Right ventricle myocardium superior (tissue), 1 donor: ENCODE measurements at regions not wholly inside any gene's neighbourhood (a gene's known extent, or its start where the extent isn't known, plus 50 kb on each side); places are given as distances from the start of the nearest gene placed in this dataset.
"Not testable (repeated sequence)": the region's sequence is repeated elsewhere in the genome, so short reads cannot be mapped to it uniquely, and the experiment has no call there.

Source experiments
- ATAC-seq: fragments of 200-7000 bp; cut with Tn5 transposase; one replicate; pipeline ENCODE4 v1.9.1; 2020; ENCODE audit warnings: mild to moderate bottlenecking; ENCODE audit not compliant: poor library complexity
- DNase-seq: peaks from one replicate; pipeline ENCODE4 v3.0.0-alpha.2; 2020
- intact Hi-C: fragments of 100-400 bp; cut with DNase I; formaldehyde crosslinking; loops from one replicate; pipeline ENCODE4 v1.11.2; 2022
- donor health status: DM: no; HTN: yes; CAD: no; lungs with severe emphysema.

DNA sequence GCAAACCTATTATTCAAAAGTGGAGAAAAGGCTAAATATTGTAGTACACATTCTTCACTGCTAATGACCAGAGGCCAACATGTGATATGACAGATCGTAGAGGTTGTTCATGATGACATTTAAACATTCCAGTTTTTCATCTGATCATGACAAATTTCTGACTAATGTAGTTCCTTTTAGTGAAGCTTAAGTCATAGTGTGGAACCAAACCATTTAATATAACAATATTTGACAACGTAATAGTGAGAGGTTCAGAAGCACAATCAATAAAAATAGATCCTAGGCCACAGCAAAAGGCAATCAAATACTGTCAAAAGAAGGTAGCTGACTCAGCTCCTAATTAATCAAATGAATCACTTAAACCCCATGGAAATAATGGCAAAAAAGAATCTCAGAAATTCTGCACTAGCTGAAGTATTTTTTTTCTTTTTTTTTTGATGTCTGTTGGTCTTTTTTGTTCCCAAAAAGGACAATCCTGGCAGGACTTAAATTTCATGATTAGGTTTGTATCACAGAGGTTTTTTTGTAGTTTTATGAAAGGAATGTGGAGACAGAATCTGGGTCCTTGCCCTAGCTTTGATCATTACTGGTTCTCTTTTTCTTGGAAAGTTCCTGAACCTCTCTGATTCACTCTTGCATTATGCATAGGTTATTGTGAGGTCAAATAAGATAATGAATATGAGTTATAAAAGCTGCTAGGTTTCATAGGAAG lies 795.0 kb downstream of the DTWD2 start:
- intact Hi-C loops = no loop called here
- DNase-seq (no peak), ATAC-seq (no peak)

DNA sequence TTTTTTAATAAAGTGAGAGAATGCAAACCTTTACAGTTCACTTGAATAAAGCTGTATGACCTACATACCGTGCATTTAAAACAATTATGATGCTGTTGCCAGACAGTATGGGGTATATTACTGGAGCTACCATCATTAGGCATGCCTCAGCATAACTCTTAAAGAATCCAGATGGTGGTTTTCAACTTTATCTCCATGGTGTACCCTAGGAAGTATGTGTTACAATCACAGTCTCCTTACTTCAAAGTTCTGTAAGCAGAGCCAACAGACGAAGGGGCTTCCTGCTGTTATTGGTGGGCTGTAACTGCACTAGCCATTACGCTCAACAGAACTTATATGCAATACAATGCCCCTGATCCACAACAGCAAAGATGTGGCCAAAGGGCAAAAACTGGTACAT lies 803.3 kb downstream of the DTWD2 start:
- ATAC-seq = no peak
- intact Hi-C loops = no loop called here

DNA sequence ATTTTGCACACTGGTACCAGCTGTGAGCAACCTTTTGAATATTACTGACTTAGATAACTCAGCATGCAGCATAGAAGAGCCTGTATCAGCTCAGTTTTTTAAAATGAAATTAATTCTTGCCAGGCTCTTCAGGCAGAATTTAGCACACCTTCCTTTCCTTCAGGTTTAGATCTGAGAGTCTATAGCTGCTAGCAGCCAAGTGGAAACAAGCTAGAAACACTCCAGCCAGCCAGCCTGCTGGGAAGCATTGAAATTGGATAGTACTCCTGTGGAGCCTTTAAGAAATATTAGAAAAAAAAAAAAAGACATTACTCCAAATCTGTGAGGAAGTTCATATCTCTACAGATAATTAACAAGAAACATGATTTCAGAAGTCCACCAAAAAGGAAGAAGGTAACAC lies 812.2 kb downstream of the DTWD2 start:
- DNase-seq (peak; percentile 24), ATAC-seq (no peak)
- intact Hi-C loops = no loop called here

More for the DNA sequence above, 803.3 kb downstream of the DTWD2 start:
- no peak for DNase-seq

DNA sequence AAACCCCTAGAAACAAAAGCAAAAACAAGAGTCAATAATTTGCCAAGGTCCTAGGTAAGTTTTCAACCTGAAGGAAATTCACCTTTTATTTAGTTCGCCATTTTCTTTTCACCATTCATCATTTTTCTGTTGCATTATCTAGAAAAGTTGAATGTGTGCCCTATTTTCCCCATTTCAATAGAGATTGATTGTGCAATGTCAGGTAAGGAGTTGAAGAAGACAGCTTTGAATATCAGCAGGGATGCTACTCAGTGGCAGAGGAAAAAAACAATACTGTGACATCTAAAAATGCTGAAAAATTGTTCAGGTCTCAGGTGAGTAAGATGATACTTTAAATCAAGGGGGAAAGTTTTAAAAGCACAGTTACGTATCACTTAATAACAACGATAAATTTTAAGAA lies 813.7 kb downstream of the DTWD2 start:
- ATAC-seq (no peak), DNase-seq (no peak)
- intact Hi-C loops = no loop called here

DNA sequence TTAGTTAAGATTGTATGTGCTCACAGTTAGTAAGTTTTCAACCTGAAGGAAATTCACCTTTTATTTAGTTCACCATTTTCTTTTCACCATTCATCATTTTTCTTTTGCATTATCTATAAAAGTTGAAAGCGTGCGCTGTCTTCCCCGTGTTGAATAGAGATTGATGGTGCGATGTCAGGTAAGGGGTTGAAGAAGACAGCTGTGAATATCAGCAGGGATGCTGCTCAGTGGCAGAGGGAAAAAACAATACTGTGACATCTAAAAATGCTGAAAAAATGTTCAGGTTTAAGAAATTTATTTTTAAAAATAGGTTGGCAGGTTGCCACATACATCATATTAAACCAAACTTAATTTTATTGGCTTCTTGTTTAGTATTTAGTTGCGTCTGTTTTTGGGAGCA lies 815.0 kb downstream of the DTWD2 start:
- intact Hi-C loops = no loop called here
- DNase-seq (no peak), ATAC-seq (no peak)

DNA sequence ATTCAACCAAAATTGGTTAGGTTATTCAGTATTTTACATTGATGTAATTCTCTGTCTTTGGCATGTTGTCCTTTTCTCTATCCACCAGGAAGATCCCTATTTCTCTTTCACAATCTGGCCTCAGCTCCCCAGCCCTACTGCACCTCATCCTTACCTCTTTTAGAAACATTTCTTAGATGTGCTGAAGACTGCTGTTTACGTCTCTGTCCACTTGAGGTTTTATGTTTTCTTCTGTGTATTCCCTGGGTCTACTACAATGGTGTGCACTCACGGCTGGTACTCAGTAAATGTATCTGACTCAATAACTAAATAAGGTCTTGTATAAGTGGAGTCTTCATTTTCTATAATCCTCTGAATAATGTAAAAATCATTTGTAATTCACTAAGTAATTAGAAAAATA lies 822.7 kb downstream of the DTWD2 start:
- intact Hi-C loops = no loop called here
- no peak for DNase-seq
- ATAC-seq = no peak

DNA sequence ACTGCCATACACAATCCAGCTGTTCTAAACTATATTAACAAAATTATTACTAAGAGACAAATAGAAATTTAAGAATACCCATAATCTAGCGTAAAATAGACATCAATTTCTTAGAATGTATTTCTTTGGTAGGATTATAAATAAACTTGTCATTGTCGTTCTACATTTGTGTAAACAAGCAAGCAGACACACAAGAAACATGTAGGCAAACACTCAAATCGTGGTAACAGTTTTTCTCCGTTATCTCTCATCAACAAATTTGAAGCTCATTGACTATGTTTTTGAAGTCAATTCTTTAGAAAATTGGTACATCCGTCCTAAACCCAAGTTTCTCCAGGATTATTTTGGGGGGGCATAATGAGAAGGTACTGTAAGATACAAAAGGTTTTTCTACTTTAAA lies 832.2 kb downstream of the DTWD2 start:
- ATAC-seq (no peak), DNase-seq (no peak)
- intact Hi-C loops = no loop called here

DNA sequence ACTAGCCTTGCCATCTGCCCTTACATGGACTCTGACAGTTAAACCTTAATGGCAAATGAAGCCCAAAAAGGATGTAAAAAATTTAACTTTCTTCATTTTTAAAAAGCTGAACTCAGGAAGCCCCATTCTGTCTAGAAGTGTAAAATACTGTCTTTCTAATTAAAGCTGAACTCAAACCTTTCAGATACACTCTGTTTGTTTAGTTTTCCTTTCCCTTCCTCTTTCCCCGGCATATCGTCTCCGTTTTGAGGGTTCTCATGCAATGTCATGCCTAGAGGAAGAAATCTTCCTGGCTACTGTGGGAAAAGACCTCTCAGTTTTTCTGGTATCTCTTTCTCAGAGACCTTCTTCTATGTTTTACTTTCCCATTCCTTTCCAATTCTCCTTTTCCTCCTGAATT lies 841.5 kb downstream of the DTWD2 start:
- ATAC-seq (no peak), DNase-seq (no peak)
- intact Hi-C loops = no loop called here

DNA sequence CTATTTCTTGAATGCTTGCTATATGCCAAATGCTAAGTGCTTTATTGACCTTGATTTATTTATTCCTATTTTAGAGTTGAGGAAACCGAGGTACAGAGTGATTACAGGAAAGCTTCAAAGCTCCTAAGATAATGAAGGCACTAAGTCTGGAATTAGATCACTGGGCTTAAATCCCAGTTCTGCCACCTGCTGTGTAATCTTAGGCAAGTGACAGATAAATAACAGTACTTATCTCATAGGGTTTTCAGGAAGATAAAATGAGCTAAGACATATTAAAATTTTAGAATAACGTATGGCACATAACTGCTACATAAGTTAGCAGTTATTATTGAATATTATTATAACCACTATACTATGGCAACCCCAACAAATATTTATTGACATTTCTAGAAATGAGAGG lies 843.8 kb downstream of the DTWD2 start:
- intact Hi-C loops = no loop called here
- ATAC-seq = no peak
- no peak for DNase-seq

DNA sequence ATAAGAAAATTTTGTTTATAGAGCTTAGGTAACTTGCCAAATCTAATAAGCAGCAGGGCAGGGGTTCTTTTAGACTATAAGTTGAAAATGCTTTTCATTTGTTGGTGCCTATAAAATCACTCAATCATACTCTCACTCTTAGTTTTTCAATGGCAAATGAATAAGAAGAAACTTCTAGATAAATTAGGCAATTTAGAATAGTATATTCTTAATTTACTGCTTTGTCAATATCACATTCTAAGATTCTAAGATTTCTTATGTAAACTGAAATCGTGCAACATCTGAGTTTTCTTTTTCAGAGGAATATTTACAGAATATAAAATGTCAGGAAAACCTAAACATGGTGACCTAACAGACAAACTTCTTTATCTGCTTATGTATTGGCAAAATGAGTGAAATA lies 849.0 kb downstream of the DTWD2 start:
- intact Hi-C loops = no loop called here
- DNase-seq = no peak
- ATAC-seq = no peak

DNA sequence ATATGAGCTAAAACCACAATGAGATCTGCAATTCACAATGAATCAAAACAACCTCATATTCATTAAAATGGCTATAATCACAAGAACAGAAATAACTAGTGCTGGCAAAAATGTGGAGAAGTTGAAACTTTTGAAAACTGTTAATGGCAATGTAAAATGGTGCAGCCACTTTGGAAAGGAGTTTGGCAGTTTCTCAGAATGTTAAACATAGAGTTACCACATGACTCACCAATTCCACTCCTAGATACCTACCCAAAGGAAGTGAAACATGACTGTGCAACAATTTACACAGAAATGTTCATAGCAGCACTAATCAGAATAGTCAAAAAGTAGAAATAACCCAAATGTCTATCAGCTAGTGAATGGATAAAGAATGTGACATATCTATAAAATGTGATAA lies 862.2 kb downstream of the DTWD2 start:
- no peak for ATAC-seq

DNA sequence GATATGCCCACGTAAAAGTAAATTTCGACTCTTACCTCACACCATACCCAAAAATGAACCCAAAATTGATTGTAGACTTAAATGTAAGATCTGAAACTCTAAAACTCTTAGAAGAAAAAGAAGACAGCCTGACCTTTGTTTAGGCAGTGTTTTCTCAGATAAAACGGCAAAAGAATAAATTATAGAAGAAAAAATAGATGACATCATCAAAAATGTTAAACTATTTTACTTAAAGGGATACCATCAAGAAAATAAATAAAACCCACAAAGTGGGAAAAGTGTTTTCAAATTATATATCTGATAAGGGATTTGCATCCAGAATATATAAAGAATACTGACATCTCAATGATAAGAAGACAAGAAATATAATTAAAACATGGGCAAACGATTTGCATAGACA lies 862.7 kb downstream of the DTWD2 start:
- ATAC-seq (no peak), DNase-seq (no peak)
- intact Hi-C loops = no loop called here

More for the DNA sequence above, 862.2 kb downstream of the DTWD2 start:
- DNase-seq = no peak
- intact Hi-C loops = no loop called here

DNA sequence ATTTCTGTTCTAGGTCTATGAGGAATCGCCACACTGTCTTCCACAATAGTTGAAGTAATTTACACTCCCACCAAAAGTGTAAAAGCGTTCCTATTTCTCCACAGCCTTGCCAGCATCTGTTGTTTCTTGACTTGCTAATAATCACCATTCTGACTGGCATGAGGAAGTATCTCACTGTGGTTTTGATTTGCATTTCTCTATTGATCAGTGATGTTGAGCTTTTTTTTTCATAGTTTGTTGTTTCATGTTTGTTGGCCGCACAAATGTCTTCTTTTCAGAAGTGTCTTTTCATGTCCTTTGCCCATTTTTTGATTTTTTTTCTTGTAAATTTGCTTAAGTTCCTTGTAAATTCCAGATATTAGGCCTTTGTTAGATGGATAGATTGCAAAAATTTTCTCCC lies 867.1 kb downstream of the DTWD2 start:
- DNase-seq (no peak), ATAC-seq (no peak)
- intact Hi-C loops = no loop called here

DNA sequence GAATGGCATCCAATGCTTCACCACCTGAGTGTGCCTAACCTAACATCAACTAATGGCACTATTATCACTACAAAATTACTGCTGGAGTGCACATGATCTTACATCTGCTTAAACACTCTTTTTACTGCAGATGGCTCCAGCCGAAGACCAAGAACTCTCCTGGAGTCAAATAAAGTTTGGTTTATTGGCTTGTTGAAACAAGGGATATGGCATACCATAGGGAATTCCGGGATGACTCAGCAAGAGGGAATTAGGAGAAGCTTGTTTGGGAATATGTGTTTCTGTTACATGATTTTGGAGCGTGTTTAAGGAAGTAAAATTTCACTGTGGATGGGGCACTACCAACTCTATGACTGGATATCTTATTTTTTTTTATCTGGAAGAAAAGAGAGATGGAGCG lies 872.6 kb downstream of the DTWD2 start:
- DNase-seq (no peak), ATAC-seq (no peak)
- intact Hi-C loops = no loop called here

DNA sequence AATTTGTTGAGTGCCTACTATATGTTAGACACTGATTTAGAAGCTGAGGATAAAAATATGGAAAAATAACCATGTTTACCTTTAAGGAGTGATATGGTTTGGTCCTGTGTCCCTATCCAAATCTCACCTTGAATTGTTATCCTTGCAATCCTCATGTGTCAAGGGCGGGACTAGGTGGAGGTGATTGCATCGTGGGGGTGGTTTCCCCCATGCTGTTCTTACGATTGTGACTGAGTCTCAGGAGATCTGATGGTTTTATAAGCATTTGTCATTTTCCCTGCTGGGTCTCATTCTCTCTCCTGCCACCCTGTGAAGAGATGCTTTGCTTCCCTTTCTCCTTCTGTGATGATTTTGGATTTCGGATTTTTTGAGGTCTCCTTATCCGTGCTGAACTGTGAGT lies 876.4 kb downstream of the DTWD2 start:
- no peak for ATAC-seq

DNA sequence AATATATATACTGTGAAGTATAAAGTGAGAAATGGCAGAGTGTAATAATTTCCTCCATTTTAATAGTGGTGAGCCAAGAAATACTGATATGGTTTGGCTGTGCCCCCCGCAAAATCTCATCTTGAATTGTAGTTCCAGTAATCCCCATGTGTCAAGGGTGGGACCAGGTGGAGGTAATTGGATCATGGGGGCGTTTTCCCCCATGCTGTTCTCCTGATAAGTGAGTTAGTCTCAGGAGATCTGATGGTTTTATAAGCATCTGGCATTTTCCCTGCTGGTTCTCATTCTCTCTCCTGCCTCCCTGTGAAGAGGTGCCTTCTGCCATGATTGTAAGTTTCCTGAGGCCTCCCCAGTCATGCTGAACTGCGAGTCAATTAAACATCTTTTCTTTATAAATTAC lies 881.1 kb downstream of the DTWD2 start:
- intact Hi-C loops, ATAC-seq, DNase-seq: not testable (repeated sequence)

More for the DNA sequence above, 876.4 kb downstream of the DTWD2 start:
- intact Hi-C loops = no loop called here
- DNase-seq = no peak

DNA sequence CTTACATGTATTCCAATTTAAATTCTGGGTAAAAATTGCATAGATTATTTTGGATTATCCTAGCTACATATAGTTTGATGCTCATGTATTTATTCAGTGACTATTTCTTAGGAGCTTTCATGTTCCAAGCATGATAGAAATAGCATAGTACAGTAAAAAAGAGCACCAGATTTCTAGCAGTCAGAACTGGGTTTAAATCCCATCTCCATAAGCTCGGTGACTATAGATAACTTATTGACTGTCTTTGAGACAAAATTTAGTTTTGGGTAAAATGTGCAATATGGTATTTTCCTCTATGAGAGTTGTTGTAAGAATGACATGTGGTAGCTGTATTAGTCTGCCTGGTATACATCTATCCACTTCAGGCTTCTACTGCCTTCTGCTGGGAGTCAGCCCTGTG lies 889.6 kb downstream of the DTWD2 start:
- DNase-seq = no peak
- ATAC-seq = no peak
- intact Hi-C loops = no loop called here

DNA sequence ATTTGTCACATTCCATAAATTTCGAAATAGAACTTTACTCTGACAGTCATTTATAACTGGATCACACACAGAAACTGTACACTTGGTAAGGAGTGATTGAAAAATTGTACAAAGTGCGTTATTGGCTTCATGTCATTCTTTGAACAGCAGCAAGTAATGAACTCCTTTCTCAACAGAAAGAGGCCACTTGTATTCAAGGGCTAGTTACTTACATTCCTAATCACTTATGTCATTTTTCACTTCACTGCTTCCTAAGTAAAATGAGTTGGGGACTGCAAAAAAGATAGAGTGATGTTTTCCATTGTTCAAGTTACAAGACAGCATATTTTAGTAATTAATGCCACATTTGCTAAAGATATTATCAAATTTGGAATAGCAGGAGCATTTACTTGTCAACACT lies 893.2 kb downstream of the DTWD2 start:
- DNase-seq = no peak
- no peak for ATAC-seq
- intact Hi-C loops = no loop called here

DNA sequence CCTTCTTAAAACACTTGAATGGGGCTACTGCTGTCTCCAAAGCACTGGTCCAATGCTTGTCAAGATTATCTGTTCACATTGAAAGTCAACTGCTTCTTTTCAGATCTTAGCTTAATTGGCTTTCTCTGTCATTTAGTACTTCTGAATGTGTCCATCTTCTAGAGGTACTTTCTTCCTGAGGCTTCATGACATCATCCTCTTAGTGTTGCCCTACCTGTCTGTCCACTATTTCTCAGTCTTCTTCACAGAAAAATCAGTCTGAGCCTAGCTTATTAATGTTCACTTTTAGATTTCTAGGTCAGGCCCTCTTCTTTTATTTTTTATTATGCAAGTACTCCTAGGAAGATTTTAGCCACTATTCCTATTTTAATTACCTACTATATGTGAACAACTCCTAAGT lies 899.9 kb downstream of the DTWD2 start:
- ATAC-seq = no peak
- intact Hi-C loops = no loop called here
- no peak for DNase-seq

DNA sequence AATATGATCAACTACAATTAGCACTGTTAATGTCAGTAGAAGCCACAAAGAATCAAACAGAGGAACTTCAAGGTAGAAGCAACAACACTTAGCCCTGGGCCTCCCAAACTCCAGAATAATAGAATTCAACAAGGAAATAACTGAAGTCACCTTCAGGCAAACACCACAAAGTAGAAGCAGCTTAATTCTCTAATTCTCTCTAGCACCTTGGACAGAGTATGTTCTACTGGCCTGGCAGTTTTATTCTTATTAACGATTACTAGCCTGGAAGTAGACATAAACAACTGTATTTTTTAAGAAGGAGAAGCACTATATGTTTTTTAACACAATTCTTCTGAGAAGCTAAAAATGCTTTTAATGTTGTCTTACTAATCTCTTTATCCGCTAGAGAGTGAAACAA lies 911.9 kb downstream of the DTWD2 start:
- no peak for DNase-seq
- no peak for ATAC-seq
- intact Hi-C loops = no loop called here

DNA sequence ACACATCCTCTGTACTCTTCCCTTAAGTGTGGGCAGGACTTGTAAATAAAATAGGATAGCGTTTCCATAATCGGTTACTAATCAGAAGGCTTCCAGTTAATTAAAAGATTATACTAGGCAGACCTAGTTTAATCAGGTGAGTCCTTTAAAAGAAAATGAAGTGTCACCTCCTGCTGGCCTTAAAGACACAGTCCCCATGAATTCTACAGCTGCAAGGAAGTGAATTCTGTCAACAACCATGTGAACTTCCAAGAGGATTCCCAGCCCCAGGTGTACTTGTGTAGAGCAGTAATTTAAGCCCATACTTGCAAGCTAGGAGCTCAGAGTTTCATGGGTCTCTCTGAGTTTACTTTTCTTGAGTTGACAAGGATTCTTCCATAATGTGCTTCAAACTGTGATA lies 918.3 kb downstream of the DTWD2 start:
- no peak for DNase-seq
- ATAC-seq = no peak
- intact Hi-C loops = no loop called here
